Astrocyte of the spinal cord (primary cell): ENCODE measurements at regions not wholly inside any gene's neighbourhood (a gene's known extent, or its start where the extent isn't known, plus 50 kb on each side); places are given as distances from the start of the nearest gene placed in this dataset.
A peak's percentile ranks its signal among the peaks of the same experiment; 100 is the strongest.

Experiments used
- DNase-seq: peaks from one replicate; pipeline ENCODE4 v3.0.0; 2011; ENCODE audit warnings: low read depth, low spot score
- H3K4me3 ChIP-seq: 2 replicates; pipeline ENCODE4 v1.5.1; 2011; ENCODE audit warnings: low read depth, mild to moderate bottlenecking, low read length, moderate library complexity
- in situ Hi-C: cut with HindIII; loops from 2 replicates; pipeline ENCODE4 v1.10.0; 2017; ENCODE audit warnings: low sequenced_read_pairs
- TF ChIP-seq, protein P1 (sequence below): IDR thresholded peaks from 2 replicates; pipeline ENCODE4 v1.5.1; 2012; ENCODE audit warnings: low read depth, mild to moderate bottlenecking, low read length, inconsistent platforms

- peak; percentile 15 for DNase-seq
- TF ChIP-seq, protein P1, sequence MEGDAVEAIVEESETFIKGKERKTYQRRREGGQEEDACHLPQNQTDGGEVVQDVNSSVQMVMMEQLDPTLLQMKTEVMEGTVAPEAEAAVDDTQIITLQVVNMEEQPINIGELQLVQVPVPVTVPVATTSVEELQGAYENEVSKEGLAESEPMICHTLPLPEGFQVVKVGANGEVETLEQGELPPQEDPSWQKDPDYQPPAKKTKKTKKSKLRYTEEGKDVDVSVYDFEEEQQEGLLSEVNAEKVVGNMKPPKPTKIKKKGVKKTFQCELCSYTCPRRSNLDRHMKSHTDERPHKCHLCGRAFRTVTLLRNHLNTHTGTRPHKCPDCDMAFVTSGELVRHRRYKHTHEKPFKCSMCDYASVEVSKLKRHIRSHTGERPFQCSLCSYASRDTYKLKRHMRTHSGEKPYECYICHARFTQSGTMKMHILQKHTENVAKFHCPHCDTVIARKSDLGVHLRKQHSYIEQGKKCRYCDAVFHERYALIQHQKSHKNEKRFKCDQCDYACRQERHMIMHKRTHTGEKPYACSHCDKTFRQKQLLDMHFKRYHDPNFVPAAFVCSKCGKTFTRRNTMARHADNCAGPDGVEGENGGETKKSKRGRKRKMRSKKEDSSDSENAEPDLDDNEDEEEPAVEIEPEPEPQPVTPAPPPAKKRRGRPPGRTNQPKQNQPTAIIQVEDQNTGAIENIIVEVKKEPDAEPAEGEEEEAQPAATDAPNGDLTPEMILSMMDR: no peak
- in situ Hi-C loops: no loop called here
- no peak overlapping the region for H3K4me3 ChIP-seq
Observed at GRCh38 chr6:140773276-140773675, 1359.4 kb upstream of the GJE1 start.

GRCh38 chr6:140772576-140772975, 1360.1 kb upstream of the GJE1 start:
- no peak for DNase-seq
- in situ Hi-C loops: no loop called here
- TF ChIP-seq, protein P1: no peak
- no peak overlapping the region for H3K4me3 ChIP-seq

DNA sequence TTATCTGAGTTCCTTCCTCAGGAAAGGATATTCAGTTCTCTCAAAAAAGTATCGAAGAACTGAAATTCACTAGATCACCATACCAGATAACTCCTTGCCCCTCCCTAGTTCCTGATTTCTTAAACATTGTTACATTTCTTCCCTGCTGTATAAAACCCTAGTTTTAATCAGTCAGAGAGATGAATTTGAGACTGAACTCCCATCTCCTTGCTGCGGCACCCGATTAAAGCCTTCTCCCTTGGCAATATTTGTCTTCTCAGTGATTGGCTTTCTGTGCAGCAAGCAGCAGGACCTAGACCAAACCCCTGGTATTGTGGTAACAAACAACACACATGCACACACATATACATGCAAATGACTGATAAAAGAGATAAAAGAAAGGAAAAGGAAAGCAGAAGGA, 1364.6 kb upstream of the GJE1 start:
- DNase-seq: no peak
- TF ChIP-seq, protein P1: no peak
- in situ Hi-C loops: no loop called here
- H3K4me3 ChIP-seq: no peak overlapping the region

GRCh38 chr6:140766999-140767398, 1365.7 kb upstream of the GJE1 start:
- no peak overlapping the region for H3K4me3 ChIP-seq
- TF ChIP-seq, protein P1: no peak
- no peak for DNase-seq
- in situ Hi-C loops: no loop called here

- TF ChIP-seq, protein P1: no peak
- DNase-seq: no peak
- in situ Hi-C loops: no loop called here
- no peak overlapping the region for H3K4me3 ChIP-seq
Observed at GRCh38 chr6:140758169-140758877, 1374.4 kb upstream of the GJE1 start.

- DNase-seq: no peak
- TF ChIP-seq, protein P1: no peak
- no peak overlapping the region for H3K4me3 ChIP-seq
- in situ Hi-C loops: no loop called here
Observed at GRCh38 chr6:140752234-140752633, 1377.8 kb upstream of the CITED2 start.

GRCh38 chr6:140747114-140747513, 1372.7 kb upstream of the CITED2 start:
- DNase-seq: no peak
- TF ChIP-seq, protein P1: no peak
- in situ Hi-C loops: no loop called here

More at GRCh38 chr6:140747114-140747513, 1372.7 kb upstream of the CITED2 start:
- H3K4me3 ChIP-seq: no peak overlapping the region
